ENCODE measurements at regions not wholly inside any gene's neighbourhood (a gene's known extent, or its start where the extent isn't known, plus 50 kb on each side); places are given as distances from the start of the nearest gene placed in this dataset.

DNA sequence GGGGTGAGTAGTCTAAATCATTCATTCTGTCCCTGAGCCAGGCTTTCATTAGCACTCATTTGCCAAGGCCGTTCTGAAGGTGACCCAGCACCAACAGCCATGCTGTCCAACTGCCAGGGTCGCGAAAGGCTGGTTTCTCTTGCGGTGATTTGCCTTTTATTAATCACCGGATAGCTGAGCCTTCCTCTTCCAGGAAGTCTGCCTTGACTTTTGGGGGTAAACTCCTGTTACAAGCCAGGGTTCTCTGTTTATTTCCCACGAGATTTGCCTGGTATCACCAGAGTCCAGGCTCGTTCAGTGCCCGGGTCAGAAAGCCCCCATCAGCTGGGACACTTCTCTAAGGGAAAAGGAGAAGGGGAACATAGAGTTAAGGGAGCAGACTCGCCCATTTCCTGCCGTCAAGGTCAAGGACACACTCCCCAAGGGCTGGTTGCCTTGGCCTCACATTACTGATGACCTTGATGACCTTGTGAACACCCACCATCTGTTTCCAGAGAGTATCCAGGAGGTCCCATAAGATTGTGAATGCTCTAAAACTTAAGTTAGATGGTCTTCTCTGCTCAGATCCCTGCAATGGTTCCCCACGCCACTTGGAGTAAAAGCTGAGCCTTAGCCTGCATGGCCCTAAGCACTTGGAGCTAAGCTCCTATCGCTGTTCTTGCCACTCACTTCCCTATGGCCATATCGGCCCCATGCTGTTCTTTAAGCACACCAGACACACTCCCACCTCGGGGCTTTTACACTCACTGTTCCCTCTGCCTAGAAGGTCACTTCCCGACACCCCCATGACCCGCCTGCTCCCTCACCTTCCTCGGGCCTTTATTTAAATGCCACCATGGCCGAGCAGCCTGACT is 96.0 kb upstream of the EPCAM start:
- Histone ChIP-seq H3K4me3 (ENCODE audit: low read depth in 1 of 3, low read length in 3 of 3) (peak overlapping the region; percentile 16 to 64 (median 55)), H3K4me1 (ENCODE audit: control insufficient read depth in 4 of 4, insufficient read depth in 4 of 4, low read length in 3 of 4) (peaks cover 6 to 14% (median 10%) of the 10 kb centered on the region in 4 donors), H3K9me3 (ENCODE audit: control insufficient read depth in 4 of 4, low read length in 3 of 4) (no peaks in the 10 kb centered on the region), H3K27me3 (ENCODE audit: control insufficient read depth in 4 of 4, insufficient read depth in 4 of 4, low read length in 3 of 4) (no peaks in the 10 kb centered on the region), H3K9ac (ENCODE audit: low read depth in 1 of 2, low read length in 2 of 2) (peak overlapping the region; percentile 3 to 36), H3K27ac (ENCODE audit: low read depth in 1 of 2, low read length in 2 of 2) (no peak overlapping the region), H3K36me3 (ENCODE audit: control insufficient read depth in 4 of 4, insufficient read depth in 3 of 4, low read depth in 1 of 4, low read length in 3 of 4) (no peaks in the 10 kb centered on the region)
- no peak for DNase-seq (ENCODE audit: low spot score)
- WGBS = 75% methylated on average over 18 of the region's 18 CpGs
- TF ChIP-seq HNF4A (conservative IDR thresholded peaks at IDR 0.05) (no peak), ATF3 (IDR thresholded peaks at IDR 0.05) (no peak), FOXA2 (IDR thresholded peaks at IDR 0.05) (no peak), GABPA (IDR thresholded peaks at IDR 0.05 in 1 of 2, conservative IDR thresholded peaks at IDR 0.05 in 1 of 2) (no peak), TAF1 (conservative IDR thresholded peaks at IDR 0.05) (no peak), RXRA (IDR thresholded peaks at IDR 0.05) (no peak), HNF4G (IDR thresholded peaks at IDR 0.05) (no peak), RAD21 (IDR thresholded peaks at IDR 0.05) (no peak), SP1 (IDR thresholded peaks at IDR 0.05) (no peak), FOXA1 (IDR thresholded peaks at IDR 0.05) (no peak), MAX (IDR thresholded peaks at IDR 0.05) (no peak), JUND (IDR thresholded peaks at IDR 0.05) (no peak)
- TF ChIP-seq, protein P1, sequence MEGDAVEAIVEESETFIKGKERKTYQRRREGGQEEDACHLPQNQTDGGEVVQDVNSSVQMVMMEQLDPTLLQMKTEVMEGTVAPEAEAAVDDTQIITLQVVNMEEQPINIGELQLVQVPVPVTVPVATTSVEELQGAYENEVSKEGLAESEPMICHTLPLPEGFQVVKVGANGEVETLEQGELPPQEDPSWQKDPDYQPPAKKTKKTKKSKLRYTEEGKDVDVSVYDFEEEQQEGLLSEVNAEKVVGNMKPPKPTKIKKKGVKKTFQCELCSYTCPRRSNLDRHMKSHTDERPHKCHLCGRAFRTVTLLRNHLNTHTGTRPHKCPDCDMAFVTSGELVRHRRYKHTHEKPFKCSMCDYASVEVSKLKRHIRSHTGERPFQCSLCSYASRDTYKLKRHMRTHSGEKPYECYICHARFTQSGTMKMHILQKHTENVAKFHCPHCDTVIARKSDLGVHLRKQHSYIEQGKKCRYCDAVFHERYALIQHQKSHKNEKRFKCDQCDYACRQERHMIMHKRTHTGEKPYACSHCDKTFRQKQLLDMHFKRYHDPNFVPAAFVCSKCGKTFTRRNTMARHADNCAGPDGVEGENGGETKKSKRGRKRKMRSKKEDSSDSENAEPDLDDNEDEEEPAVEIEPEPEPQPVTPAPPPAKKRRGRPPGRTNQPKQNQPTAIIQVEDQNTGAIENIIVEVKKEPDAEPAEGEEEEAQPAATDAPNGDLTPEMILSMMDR (IDR thresholded peaks at IDR 0.05; ENCODE audit: low read depth, low read length, missing input control) = no peak

DNA sequence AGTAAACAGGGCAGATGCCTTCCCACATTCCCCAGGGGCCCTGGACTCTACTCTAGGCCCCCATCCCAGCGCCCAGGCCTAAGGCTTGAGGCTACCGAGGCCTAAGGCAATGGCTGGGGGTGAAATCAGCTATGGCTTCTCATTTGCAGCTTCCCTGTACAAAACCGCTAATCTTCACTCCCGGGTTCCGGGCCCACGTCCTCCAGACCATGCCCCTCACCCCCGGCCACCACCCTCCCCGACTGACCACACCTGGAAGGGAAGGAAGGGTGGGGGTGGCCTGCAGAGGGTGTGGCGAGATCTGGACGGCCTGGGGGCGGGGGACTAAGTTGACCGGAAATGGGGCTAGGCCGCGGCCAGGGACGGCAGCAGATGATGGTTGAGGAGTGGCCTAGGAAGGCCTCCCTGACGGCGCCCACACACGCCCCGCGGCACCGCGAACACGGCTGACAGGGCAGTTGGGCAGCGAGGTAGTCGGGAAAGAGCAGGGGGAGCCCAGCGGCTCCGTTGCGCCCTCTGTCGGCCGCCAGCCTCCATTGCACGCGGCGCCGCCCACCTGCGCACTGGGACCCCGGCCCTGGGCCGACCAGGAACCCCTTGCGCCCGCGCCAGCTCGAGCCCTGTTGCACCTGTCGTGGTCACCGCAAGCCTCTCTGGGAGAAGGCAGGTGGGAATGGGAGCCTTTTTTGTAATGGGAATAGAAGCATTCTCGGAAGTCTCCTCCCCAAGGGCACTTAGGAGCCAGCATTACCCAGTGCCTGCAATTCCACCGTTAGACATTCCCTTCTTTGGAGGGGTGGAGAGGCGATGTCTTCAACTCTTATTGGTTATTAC is 95.9 kb upstream of the CALM2 start:
- H3K27me3 ChIP-seq (ENCODE audit: control insufficient read depth in 4 of 4, insufficient read depth in 4 of 4, low read length in 3 of 4) = no peaks in the 10 kb centered on the region
- no peaks in the 10 kb centered on the region for H3K9me3 ChIP-seq (ENCODE audit: control insufficient read depth in 4 of 4, low read length in 3 of 4)
- 10% methylated on average over 46 of the region's 46 CpGs for WGBS
- peak overlapping the region; percentile 1 to 30 for H3K27ac ChIP-seq (ENCODE audit: low read depth in 1 of 2, low read length in 2 of 2)
- peaks cover 6 to 14% (median 10%) of the 10 kb centered on the region in 4 donors for H3K4me1 ChIP-seq (ENCODE audit: control insufficient read depth in 4 of 4, insufficient read depth in 4 of 4, low read length in 3 of 4)
- DNase-seq (ENCODE audit: low spot score) = peak; percentile 75
- peak overlapping the region; percentile 3 to 36 for H3K9ac ChIP-seq (ENCODE audit: low read depth in 1 of 2, low read length in 2 of 2)
- H3K4me3 ChIP-seq (ENCODE audit: low read depth in 1 of 3, low read length in 3 of 3) = peak overlapping the region; percentile 16 to 64 (median 55)
- peak in 1 of 2 donors; percentile 5 for TF ChIP-seq HNF4A (conservative IDR thresholded peaks at IDR 0.05)
- TF ChIP-seq, protein P1 (IDR thresholded peaks at IDR 0.05; ENCODE audit: low read depth, low read length, missing input control) = peak; percentile 92
- no peak for TF ChIP-seq HNF4G (IDR thresholded peaks at IDR 0.05)
- TF ChIP-seq ATF3 (IDR thresholded peaks at IDR 0.05) = no peak
- TF ChIP-seq REST (IDR thresholded peaks at IDR 0.05) = no peak
- TF ChIP-seq, protein P2, sequence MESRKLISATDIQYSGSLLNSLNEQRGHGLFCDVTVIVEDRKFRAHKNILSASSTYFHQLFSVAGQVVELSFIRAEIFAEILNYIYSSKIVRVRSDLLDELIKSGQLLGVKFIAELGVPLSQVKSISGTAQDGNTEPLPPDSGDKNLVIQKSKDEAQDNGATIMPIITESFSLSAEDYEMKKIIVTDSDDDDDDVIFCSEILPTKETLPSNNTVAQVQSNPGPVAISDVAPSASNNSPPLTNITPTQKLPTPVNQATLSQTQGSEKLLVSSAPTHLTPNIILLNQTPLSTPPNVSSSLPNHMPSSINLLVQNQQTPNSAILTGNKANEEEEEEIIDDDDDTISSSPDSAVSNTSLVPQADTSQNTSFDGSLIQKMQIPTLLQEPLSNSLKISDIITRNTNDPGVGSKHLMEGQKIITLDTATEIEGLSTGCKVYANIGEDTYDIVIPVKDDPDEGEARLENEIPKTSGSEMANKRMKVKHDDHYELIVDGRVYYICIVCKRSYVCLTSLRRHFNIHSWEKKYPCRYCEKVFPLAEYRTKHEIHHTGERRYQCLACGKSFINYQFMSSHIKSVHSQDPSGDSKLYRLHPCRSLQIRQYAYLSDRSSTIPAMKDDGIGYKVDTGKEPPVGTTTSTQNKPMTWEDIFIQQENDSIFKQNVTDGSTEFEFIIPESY (IDR thresholded peaks at IDR 0.05) = no peak
- TF ChIP-seq GABPA (IDR thresholded peaks at IDR 0.05 in 1 of 2, conservative IDR thresholded peaks at IDR 0.05 in 1 of 2) = no peak
- no peak for TF ChIP-seq FOXA2 (IDR thresholded peaks at IDR 0.05)
- TF ChIP-seq JUND (IDR thresholded peaks at IDR 0.05) = no peak
- TF ChIP-seq TAF1 (conservative IDR thresholded peaks at IDR 0.05) = no peak
- TF ChIP-seq NR2F2 (IDR thresholded peaks at IDR 0.05) = no peak
- peak; percentile 87 to 92 for TF ChIP-seq RAD21 (IDR thresholded peaks at IDR 0.05)
- no peak for TF ChIP-seq EGR1 (IDR thresholded peaks at IDR 0.05; ENCODE audit: low read depth in 2 of 2)
- no peaks in the 10 kb centered on the region for H3K36me3 ChIP-seq (ENCODE audit: control insufficient read depth in 4 of 4, insufficient read depth in 3 of 4, low read depth in 1 of 4, low read length in 3 of 4)
